IMR-90 (cell line): ENCODE measurements at regions not wholly inside any gene's neighbourhood (a gene's known extent, or its start where the extent isn't known, plus 50 kb on each side); places are given as distances from the start of the nearest gene placed in this dataset.

Experiments used
- ATAC-seq: fragments of 200-7000 bp; cut with Tn5 transposase; 2 replicates; pipeline ENCODE4 v1.9.1; 2020; ENCODE audit warnings: low read depth, mild to moderate bottlenecking, moderate library complexity
- BruUV-seq: library from RNA; stranded (reverse); fragments of 400-500 nt; replicated peaks from 2 replicates; lab custom pipeline; 2021; lab: Mats Ljungman, UMichigan
- CTCF ChIA-PET: fragments of 300-600 bp; formaldehyde crosslinking; extraction: SDS; loops from one replicate; lab custom pipeline; 2021; ENCODE audit warnings: antibody characterized with exemption; lab: Yijun Ruan, JAX
- POLR2A ChIA-PET: fragments of 300-600 bp; sonication (Branson Sonifier 250); formaldehyde crosslinking; loops from one replicate; lab custom pipeline; 2022; ENCODE audit warnings: antibody characterized with exemption; ENCODE audit not compliant: unreplicated experiment; lab: Charles Lee
- DNase-seq: peaks from one replicate; pipeline ENCODE4 v3.0.0; 2013
- H2AFZ ChIP-seq: replicated peaks from 2 replicates; pipeline ENCODE3; 2013; ENCODE audit warnings: low read length, mild to moderate bottlenecking; ENCODE audit not compliant: poor library complexity
- H2AK5ac ChIP-seq: 2 replicates; pipeline ENCODE4 v1.6.1; 2013; ENCODE audit warnings: low read depth, low read length, inconsistent platforms
- H2AK9ac ChIP-seq: replicated peaks from 2 replicates; pipeline ENCODE3; 2013; ENCODE audit warnings: mild to moderate bottlenecking, low read depth, low read length, moderate library complexity; ENCODE audit not compliant: poor library complexity
- H2BK120ac ChIP-seq: 2 replicates; pipeline ENCODE4 v1.6.1; 2013; ENCODE audit warnings: low read depth, low read length, inconsistent platforms
- H2BK15ac ChIP-seq: 3 replicates; pipeline ENCODE4 v1.6.1; 2013; ENCODE audit warnings: low read depth, low read length, inconsistent platforms
- H2BK20ac ChIP-seq: 2 replicates; pipeline ENCODE4 v1.6.1; 2013; ENCODE audit warnings: low read depth, mild to moderate bottlenecking, inconsistent platforms, low read length, moderate library complexity
- H2BK5ac ChIP-seq: 2 replicates; pipeline ENCODE4 v1.6.1; 2013; ENCODE audit warnings: mild to moderate bottlenecking, low read depth, low read length, inconsistent platforms; ENCODE audit not compliant: poor library complexity, severe bottlenecking
- H3K14ac ChIP-seq: replicated peaks from 2 replicates; pipeline ENCODE4 v1.6.1; 2013; ENCODE audit warnings: low read depth, low read length, inconsistent platforms
- H3K18ac ChIP-seq: 2 replicates; pipeline ENCODE4 v1.6.1; 2013; ENCODE audit warnings: low read depth, low read length, control low read depth
- H3K23ac ChIP-seq: 2 replicates; pipeline ENCODE4 v1.6.1; 2013; ENCODE audit warnings: low read depth, low read length, inconsistent platforms
- H3K27ac ChIP-seq: 2 replicates; pipeline ENCODE4 v1.5.1; 2013; ENCODE audit warnings: mild to moderate bottlenecking, control low read depth, low read length; ENCODE audit not compliant: insufficient read depth
- H3K27me3 ChIP-seq: 2 replicates; pipeline ENCODE4 v1.6.1; 2013; ENCODE audit warnings: low read length; ENCODE audit not compliant: control insufficient read depth, insufficient read depth
- H3K36me3 ChIP-seq: 2 replicates; pipeline ENCODE4 v1.6.1; 2013; ENCODE audit warnings: low read length, mixed read lengths; ENCODE audit not compliant: control insufficient read depth, insufficient read depth
- H3K4ac ChIP-seq: 2 replicates; pipeline ENCODE4 v1.6.1; 2013; ENCODE audit warnings: low read depth, low read length, inconsistent platforms
- H3K4me1 ChIP-seq: 2 replicates; pipeline ENCODE4 v1.6.1; 2013; ENCODE audit warnings: low read length, mixed read lengths; ENCODE audit not compliant: control insufficient read depth, insufficient read depth
- H3K4me2 ChIP-seq: 2 replicates; pipeline ENCODE4 v1.6.1; 2013; ENCODE audit warnings: low read depth, mild to moderate bottlenecking, control low read depth, low read length, moderate library complexity
- H3K4me3 ChIP-seq: 2 replicates; pipeline ENCODE4 v1.5.1; 2013; ENCODE audit warnings: low read depth, mild to moderate bottlenecking, control low read depth, low read length, moderate library complexity; ENCODE audit not compliant: insufficient read depth
- H3K56ac ChIP-seq: 2 replicates; pipeline ENCODE4 v1.6.1; 2013; ENCODE audit warnings: low read length, inconsistent platforms; ENCODE audit not compliant: insufficient read depth; ENCODE audit errors: extremely low read depth
- H3K79me1 ChIP-seq, 2 experiments: 2 replicates each; pipeline ENCODE4 v1.6.1; 2013; ENCODE audit warnings: low read length in 2 of 2, inconsistent platforms in 1 of 2, low read depth in 1 of 2
- H3K9ac ChIP-seq: 2 replicates; pipeline ENCODE4 v1.6.1; 2013; ENCODE audit warnings: low read depth, low read length, control low read depth
- H3K9me1 ChIP-seq: 2 replicates; pipeline ENCODE4 v1.6.1; 2013; ENCODE audit warnings: low read length, inconsistent platforms; ENCODE audit not compliant: insufficient read depth
- H3K9me3 ChIP-seq: 2 replicates; pipeline ENCODE4 v1.6.1; 2013; ENCODE audit warnings: low read length; ENCODE audit not compliant: control insufficient read depth, insufficient read depth
- H4K20me1 ChIP-seq: 2 replicates; pipeline ENCODE4 v1.6.1; 2013; ENCODE audit warnings: low read length, inconsistent platforms; ENCODE audit not compliant: insufficient read depth
- H4K5ac ChIP-seq: 2 replicates; pipeline ENCODE4 v1.6.1; 2013; ENCODE audit warnings: mild to moderate bottlenecking, low read depth, low read length, control low read depth
- H4K8ac ChIP-seq, 2 experiments: 2 replicates each; pipeline ENCODE4 v1.6.1; 2013; ENCODE audit warnings: low read depth in 2 of 2, low read length in 2 of 2, control low read depth in 1 of 2, inconsistent platforms in 1 of 2
- H4K91ac ChIP-seq: 2 replicates; pipeline ENCODE4 v1.6.1; 2013; ENCODE audit warnings: low read depth, low read length, inconsistent platforms; ENCODE audit not compliant: insufficient read depth
- BHLHE40 ChIP-seq: fragments of 150-350 bp; IDR thresholded peaks from 2 replicates; pipeline ENCODE4 v1.6.1; 2016; ENCODE audit warnings: mild to moderate bottlenecking, low read depth, low read length
- CHD1 ChIP-seq: IDR thresholded peaks from 2 replicates; pipeline ENCODE4 v1.6.1; 2012; ENCODE audit warnings: low read depth, low read length, improper control_type of control experiment
- ELK1 ChIP-seq: fragments of 150-350 bp; IDR thresholded peaks from 2 replicates; pipeline ENCODE4 v1.6.1; 2016; ENCODE audit warnings: low read depth, mild to moderate bottlenecking, low read length, moderate library complexity, borderline replicate concordance
- FOS ChIP-seq: fragments of 150-350 bp; IDR thresholded peaks from 2 replicates; pipeline ENCODE4 v1.6.1; 2016; ENCODE audit warnings: low read depth, low read length
- MXI1 ChIP-seq: IDR thresholded peaks from 2 replicates; pipeline ENCODE4 v1.6.1; 2012; ENCODE audit warnings: low read depth, mild to moderate bottlenecking, low read length, moderate library complexity, borderline replicate concordance
- NFE2L2 ChIP-seq: fragments of 150-350 bp; IDR thresholded peaks from 2 replicates; pipeline ENCODE4 v1.6.1; 2016; ENCODE audit warnings: low read depth, mild to moderate bottlenecking, low read length
- POLR2A ChIP-seq: IDR thresholded peaks from 2 replicates; pipeline ENCODE4 v1.6.1; 2012; ENCODE audit warnings: mild to moderate bottlenecking, low read depth, low read length
- RAD21 ChIP-seq: IDR thresholded peaks from 2 replicates; pipeline ENCODE4 v1.6.1; 2012; ENCODE audit warnings: low read length, improper control_type of control experiment
- RCOR1 ChIP-seq: IDR thresholded peaks from 2 replicates; pipeline ENCODE4 v1.6.1; 2012; ENCODE audit warnings: mild to moderate bottlenecking, low read length, improper control_type of control experiment; ENCODE audit not compliant: insufficient replicate concordance
- RFX5 ChIP-seq: IDR thresholded peaks from 2 replicates; pipeline ENCODE4 v1.8.0; 2012; ENCODE audit warnings: low read depth, mild to moderate bottlenecking, low read length, moderate library complexity
- USF2 ChIP-seq: fragments of 150-350 bp; IDR thresholded peaks from 2 replicates; pipeline ENCODE4 v1.6.1; 2017; ENCODE audit warnings: mild to moderate bottlenecking, antibody characterized with exemption, low read length, low read depth
- WGBS, 2 experiments: methylation state at CpG; one replicate each; pipeline versions ENCODE4 v1.1.5 to v1.1.7; 2013; ENCODE audit warnings: missing lambda C conversion rate in 2 of 2; ENCODE audit not compliant: insufficient read length in 1 of 2; ENCODE audit errors: extremely low coverage in 2 of 2; 5-methylcytosine and 5-hydroxymethylcytosine counted together
- dilution Hi-C: fragments of 300-500 bp; cut with HindIII; formaldehyde crosslinking; loops from one replicate; pipeline ENCODE4 v1.14.3; 2018; ENCODE audit warnings: low sequenced_read_pairs; ENCODE audit not compliant: unreplicated experiment
- in situ Hi-C: fragments of 300-500 bp; cut with MboI; formaldehyde crosslinking; loops from 3 replicates; pipeline ENCODE4 v1.14.3; 2019; ENCODE audit warnings: low sequenced_read_pairs, inconsistent platforms, mixed read lengths
- intact Hi-C: fragments of 100-400 bp; cut with micrococcal nuclease; formaldehyde crosslinking; loops from 2 replicates; pipeline ENCODE4 v1.10.0; 2022

- no TSS peak for BruUV-seq
- CTCF ChIA-PET = no interaction called here
- H4K5ac ChIP-seq = no peak overlapping the region
Observed at GRCh38 chr6:170043881-170044790, 246.7 kb downstream of the DLL1 start.

More at GRCh38 chr6:170043881-170044790, 246.7 kb downstream of the DLL1 start:
- WGBS, 2 experiments = 60% methylated on average over 3 of the region's 11 CpGs; no CpG with 5 or more reads in 1 of the 2 experiments
- no peaks in the 10 kb centered on the region for H3K79me1 ChIP-seq
- H3K4me2 ChIP-seq = no peak overlapping the region
- H3K4me1 ChIP-seq = no peaks in the 10 kb centered on the region; the same call in 1 of the 2 replicates
- H2AK9ac ChIP-seq = no peak overlapping the region
- H2BK120ac ChIP-seq = no peak overlapping the region
- in situ Hi-C loops = no loop called here
- no peak overlapping the region for H2AK5ac ChIP-seq
- dilution Hi-C loops = no loop called here
- H2BK20ac ChIP-seq = no peak overlapping the region
- no peaks in the 10 kb centered on the region for H3K27me3 ChIP-seq
- POLR2A ChIA-PET = no interaction called here
- DNase-seq (no peak), ATAC-seq (no peak)
- no peak overlapping the region for H3K18ac ChIP-seq
- H4K8ac ChIP-seq = no peak overlapping the region
- no peaks in the 10 kb centered on the region for H3K9me1 ChIP-seq
- H3K4ac ChIP-seq = no peak overlapping the region
- no peaks in the 10 kb centered on the region for H4K20me1 ChIP-seq
- H3K9me3 ChIP-seq = peaks cover 50% of the 10 kb centered on the region
- H2BK5ac ChIP-seq = no peak overlapping the region
- no peak for TF ChIP-seq RFX5
- TF ChIP-seq ELK1 = no peak
- TF ChIP-seq USF2 = no peak
- TF ChIP-seq BHLHE40 = no peak
- no peak for TF ChIP-seq MXI1
- no peak for TF ChIP-seq CHD1
- no peak for TF ChIP-seq FOS
- TF ChIP-seq NFE2L2 = no peak
- no peak for TF ChIP-seq RCOR1
- TF ChIP-seq POLR2A = no peak
- no peak for TF ChIP-seq RAD21
- H3K14ac ChIP-seq = no peak overlapping the region
- no peak overlapping the region for H3K9ac ChIP-seq
- H3K27ac ChIP-seq = no peak overlapping the region
- no peak overlapping the region for H3K23ac ChIP-seq
- no peaks in the 10 kb centered on the region for H3K36me3 ChIP-seq
- H2AFZ ChIP-seq = no peak overlapping the region
- H4K91ac ChIP-seq = no peak overlapping the region
- no peak overlapping the region for H3K56ac ChIP-seq
- H3K4me3 ChIP-seq = no peak overlapping the region
- no peak overlapping the region for H2BK15ac ChIP-seq
- intact Hi-C loops = no loop called here
